GM19025 (cell line): ENCODE measurements at regions not wholly inside any gene's neighbourhood (a gene's known extent, or its start where the extent isn't known, plus 50 kb on each side); places are given as distances from the start of the nearest gene placed in this dataset.

Source experiments
- ATAC-seq: cut with Tn5 transposase; IDR thresholded peaks from one replicate; pipeline ENCODE4 v1.9.1; 2021; ENCODE audit warnings: mild to moderate bottlenecking, low read depth, moderate library complexity; ENCODE audit not compliant: unreplicated experiment

DNA sequence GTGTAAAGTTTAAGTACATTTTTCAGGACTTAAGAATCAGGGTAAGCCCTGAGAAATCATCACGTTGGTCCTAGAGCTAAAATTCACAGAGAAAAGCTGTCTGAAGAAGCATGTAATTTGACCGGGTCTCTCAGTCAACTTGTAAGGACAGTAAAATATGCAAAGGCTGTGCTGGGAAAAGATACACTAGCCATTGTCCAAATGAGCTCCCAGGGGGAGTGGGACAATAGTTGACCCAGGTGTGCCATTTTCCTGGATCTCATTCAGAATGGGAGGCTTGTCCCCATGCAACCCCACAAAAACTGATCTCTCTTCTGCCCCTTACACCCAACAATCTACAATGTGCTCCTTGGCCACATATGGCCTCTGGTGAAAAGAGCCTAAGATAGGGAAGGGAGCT, 437.9 kb downstream of the KLF12 start:
- ATAC-seq, result no peak

DNA sequence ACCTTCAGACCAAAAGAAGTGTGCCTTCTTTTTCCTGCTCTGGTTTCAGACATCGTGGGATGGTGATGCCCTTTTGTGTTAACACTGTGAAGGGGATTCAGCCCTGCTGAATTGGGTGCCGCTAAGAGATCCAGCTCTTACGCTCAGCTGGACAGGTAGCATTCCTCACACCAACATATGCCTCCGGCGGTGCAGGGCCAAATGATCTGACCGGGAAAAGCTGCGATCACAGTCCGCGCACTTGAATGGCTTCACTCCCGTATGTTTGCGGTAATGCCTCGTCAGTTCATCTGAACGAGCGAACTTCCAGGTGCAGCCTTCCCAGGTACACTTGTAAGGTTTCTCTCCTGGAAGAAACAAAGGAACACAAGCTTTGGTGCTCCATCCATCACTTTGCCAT, 438.9 kb downstream of the KLF12 start:
- no peak for ATAC-seq

DNA sequence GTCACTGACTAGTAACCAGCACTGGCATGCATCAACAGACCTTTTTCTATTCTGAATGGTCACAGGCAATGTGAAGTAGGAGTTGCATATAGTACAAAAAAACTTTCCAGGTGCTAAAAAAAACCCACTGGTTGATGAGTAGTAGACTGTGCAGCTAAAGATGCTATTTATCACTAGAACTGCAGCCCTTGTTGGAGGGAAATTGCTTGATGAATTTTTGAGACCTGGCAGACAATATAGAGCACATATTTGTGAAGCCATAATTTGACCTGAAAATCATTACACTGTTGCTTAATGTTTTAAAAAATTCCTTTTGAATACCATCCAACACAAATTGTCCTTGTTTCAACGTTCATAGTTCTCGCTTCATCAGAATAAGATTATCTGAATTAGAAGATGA, 441.0 kb downstream of the KLF12 start:
- no peak for ATAC-seq

DNA sequence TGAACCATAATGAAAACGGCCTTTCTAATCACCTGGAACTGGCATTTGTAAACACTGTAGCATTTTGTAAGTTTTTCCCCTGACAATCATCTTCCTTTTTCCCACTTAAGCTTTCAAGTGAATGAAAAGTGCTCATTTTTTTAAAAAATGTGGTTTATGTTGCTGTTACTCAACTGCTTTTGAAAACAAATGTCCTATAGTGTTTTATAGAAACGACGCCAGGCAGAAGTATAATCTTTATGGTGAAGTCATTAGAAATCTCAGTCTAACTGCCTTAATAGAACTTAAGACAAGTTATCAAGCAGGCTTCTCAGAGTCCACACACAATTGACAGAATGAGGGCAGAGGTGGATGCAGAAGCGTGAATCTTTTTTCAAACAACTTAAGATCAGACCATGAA, 442.3 kb downstream of the KLF12 start:
- ATAC-seq, result no peak

DNA sequence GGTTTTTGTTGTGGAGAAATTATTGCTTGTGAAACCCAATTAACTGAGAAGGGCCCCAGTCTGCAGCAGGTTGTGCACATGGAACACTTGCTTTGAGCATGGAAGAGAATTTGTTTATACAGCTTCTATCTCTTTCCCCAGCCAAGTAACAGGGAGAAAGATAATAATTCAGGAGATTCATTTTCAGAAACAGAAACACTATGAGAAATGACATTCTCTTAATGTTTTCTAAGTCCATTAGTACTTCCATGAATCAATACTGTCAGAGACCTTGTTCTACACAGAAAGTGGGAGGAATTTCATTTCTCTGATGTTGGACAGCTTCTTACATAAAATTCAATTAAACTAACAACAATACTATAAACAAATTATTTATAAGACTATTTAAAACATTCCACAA, 446.3 kb downstream of the KLF12 start:
- no peak for ATAC-seq

DNA sequence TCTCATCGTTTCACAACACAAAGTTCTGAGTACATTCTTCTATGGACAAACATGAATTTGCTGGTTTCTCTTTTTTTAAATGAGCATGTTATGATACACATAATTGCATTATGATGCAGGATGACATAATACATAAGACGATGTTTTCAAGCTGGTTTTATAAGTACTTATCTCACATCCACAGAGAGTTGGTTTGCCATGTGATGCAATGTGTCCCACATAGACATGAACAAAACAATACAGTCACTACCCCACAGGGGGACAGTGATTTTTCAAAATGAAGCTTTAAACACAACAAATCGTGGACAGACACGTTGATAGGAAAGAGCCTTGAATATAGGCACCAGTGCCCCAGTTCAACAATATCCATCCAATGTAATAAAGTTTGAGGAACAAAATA, 447.1 kb downstream of the KLF12 start:
- no peak for ATAC-seq

DNA sequence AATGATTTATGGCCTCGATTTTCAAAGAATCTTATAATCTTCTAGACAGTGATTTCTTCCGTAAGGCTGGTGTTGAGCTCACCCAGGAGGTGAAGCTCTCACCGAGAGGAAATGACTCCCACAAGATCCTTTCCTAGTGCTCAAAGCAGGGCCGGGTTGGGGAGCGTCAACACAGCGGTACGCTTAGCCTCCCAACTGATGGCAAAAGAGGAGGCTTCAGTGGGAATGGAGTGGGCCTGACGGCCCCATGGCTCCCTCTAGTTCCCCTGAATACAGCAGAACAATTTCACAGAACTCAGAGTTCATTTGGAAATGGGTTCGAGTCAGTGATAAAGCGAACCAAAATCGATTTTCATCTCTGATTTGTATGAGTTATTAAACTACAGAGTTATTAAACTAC, 449.5 kb downstream of the KLF12 start:
- no peak for ATAC-seq

DNA sequence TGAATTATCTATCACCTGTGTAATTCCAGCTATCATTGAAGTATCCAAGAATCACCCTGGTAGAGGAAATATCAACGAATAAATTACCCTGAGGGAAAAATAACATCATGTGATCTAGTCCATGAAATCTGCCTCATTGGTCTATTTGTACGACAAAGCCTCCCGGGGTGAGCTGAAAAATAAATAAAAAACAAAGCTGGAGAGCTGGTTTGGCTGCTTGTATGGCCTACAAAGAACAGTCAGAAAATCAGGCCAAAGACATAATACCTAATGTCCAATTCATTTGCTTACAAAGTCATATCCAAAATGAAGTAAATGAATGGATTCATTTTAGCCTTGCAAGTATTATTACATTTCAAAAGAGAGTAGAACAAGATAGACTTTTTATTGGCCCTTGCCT, 449.9 kb downstream of the KLF12 start:
- ATAC-seq, result no peak

DNA sequence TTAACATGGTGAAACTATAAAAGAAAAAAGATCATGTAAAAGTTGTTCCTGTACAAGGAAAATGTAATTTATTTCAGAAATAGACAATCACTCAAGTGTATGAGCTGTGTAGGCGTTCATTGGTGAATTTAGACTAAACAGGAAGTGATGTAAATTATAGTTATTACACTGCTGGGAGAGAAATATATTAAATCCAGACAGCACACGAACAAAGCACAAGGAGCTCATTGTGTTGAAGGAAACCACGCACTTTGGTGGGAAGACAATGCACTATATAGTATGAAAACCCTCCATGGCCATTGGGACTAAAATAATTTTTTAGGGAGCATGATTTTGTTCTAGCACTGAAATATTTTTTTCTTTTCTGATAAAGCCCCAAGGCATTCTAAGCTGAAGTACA, 450.5 kb downstream of the KLF12 start:
- no peak for ATAC-seq

DNA sequence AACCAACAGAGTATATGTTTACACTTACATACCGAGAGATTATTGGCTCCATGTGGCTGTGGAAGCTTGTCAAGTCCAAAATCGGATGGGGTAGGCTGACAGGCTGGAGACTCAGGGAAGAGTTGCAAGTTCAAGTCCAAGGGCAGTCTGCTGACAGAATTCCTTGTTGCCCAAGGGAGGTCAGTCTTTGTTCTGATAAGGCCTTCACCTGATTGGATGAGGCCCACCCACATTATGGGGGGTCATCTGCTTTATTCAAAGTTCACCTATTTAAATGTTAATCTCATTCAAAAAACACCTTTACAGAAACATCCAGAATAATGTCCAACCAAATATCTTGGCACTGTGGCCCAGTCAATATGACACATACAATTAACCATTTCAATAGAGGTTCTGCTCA, 452.4 kb downstream of the KLF12 start:
- no peak for ATAC-seq

DNA sequence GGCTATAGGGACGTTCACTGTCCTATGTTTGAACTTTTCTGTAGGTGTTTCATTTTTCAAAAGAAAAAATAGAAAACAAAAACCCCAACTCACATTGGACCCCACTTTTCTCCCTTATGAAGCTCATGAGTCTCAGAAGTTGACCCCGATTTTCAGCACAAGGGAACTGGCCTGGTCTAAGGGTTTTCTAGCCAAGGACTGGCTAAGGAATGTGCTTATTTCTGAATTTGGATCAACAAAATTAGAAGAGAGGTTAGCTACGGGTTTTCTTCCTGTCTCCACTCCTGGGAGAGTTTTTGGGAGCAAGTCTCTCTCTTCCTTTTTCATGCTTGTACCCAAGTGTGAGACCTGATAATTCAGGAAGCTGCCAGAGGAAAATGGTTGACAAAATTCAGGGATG, 453.2 kb downstream of the KLF12 start:
- no peak for ATAC-seq

DNA sequence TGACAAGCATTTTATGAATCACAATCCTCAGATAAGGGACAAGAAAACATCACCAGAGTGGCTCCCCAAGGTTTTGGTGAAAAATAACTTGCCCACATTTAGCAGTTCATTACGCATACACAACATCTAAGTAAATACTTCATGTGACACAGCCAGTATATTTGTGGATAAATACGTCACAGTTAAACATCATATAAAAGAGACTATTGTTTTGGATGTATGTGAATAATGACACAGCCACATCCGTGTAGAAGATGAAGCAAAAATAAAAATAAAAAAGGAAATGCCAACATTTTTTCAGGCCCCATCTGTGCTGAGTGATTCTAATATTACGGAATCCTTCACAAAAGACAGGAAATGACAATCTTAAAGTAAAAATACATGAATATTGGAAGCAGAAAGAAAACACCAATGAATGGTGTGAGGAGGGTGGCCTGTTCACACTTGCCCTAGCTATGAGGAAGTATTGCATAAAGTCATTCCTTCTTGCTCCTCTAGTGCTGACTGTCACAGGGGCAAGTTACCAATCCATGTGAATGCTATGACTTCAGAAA, 457.1 kb downstream of the KLF12 start:
- ATAC-seq, result no peak

DNA sequence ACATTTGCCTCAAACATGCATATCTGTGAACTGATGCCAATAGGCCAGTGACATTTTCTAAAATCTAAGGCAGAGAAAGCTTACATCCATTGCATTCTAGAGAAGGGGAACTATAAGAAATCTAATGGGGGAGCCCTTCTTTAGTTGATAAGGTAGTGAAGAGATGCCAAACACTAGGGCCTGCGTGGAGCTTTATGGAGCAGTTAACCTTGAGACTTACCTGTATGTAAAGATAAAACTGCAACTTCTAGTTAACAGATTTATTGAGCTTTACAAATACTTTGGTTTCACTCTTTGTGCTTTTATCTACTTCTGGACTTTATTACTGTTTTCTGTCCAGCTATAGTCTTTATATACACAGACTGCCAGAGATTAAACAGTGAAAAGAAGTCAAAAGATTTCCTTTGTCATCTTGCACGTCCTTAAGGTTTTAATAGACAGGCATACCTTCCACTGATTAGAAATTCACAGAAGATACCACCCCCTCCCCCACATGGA, 457.6 kb downstream of the KLF12 start:
- ATAC-seq, result no peak

DNA sequence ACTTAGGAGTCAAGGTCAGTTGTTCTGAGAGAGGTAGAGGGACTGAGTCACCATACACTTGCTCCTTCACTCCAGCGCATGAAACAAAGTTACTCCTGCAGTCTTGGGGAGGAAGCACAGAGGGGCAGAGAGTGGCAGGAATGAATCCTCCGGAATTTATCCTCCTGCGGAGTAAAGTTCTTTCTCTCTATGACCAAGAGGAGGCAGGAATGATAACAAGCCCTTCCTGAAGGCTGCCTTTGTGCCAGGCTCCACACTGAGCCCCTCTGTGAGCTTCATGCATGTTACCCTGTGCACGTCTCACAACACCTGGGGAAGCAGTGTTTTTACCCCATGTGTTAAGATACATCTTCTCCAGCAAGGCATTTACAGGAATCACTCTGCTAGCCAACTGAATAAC, 458.4 kb downstream of the KLF12 start:
- no peak for ATAC-seq

DNA sequence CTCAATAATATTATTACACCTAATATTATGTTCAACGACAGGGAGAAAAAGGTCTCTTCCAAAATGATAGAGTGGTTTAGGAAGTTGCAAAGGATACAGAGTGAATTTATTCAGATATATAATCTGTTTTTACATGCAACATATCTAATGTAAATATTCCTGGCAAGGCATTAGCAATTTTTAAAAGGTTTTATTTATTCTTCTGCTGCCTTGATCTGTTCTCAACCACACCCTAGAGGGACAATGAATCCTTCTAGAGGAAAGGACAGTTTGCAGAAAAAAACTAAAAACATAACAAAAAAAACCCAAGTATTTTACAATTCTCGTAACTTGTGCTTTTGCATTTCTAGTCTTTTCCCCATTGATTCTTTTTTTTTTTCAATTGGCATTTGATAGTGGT, 459.6 kb downstream of the KLF12 start:
- no peak for ATAC-seq

DNA sequence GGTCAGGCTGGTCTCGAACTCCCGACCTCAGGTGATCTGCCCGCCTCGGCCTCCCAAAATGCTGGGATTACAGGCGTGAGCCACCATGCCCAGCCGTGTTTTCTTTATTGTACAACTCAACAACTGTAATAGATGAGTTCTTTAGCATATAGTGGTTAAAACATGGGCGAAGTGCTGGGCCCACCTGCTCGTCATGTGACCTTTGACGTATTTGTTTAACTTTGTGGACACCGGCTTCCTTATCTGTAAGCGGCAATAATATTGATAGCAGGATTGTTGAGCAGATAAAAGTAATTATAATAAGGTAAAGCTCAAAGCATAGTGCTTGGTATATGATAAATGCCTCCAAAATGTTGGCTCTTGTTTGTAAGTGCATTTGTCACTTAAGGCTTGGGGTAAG, 460.3 kb downstream of the KLF12 start:
- ATAC-seq, result no peak

DNA sequence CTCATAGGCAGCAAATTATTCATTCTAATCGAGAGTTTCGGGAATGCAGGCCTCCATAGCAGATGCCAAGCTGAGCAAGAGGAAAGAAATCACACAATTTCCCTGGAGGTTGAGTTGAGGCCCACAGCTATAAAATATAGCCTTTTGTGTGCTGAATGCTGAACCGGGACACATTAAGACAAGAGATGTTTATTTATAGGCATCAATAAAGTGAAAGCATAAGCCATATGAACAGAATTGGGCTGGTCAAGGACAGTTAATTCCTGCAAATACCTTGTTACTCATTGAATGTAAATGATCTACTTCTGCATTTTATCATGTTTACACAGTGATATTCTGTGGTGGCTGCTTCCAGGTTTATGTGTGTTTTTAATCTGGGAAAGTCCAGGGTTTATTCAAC, 461.7 kb downstream of the KLF12 start:
- no peak for ATAC-seq

DNA sequence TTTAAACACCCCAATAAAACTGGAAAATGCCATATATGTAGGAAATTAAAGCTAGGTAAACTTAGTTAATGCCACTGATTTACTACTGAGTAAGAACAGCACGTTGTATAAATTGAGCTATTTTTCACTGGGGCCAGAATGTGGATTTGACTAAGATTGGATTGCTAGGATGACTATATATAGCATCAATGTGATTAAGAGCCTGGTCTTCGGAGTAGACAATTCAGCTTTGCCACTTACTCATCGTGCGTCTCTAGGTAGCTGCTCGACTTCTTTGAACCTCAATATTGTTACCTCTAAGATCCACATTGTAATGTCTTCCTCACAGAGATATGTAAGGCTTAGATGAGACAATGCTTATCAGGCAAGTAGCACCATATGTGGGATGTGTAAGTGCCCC, 462.5 kb downstream of the KLF12 start:
- no peak for ATAC-seq

DNA sequence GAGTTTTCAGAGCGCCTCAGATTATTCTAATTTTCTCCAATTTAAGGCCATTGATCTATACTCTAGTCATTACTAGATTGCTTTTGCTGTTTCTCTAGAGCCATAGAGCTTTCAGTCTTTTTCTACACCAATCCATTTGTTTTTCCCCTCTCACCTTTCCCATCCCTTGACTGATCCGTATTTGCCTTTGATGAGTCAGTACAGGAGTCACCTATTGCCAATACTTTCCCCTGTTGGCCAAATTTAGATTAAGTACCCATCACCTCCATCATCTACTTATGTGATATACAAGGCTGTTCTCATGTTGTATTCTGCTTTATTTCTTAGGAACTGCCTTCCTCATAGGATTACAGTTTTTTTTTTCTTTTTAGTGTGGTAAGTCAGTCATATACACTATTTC, 463.2 kb downstream of the KLF12 start:
- ATAC-seq, result no peak

DNA sequence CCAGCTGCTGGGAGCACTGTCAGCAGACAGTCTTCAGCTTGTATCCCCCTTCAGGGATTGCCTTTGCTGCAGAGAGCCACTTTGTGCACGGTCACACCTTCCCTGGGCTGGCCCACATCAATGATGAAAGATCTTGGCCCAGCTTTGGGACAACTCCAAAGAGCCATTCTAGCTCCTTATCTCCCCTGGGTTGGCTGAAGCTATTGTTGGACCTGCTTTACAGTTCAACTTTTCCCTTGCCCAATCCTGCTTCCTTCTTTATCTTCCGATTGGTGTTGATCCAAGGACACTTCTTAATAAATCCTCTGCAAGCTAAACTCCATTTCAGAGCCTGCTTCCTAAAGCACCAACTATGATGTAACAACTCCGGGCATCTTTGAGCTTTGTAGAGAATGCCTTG, 466.4 kb downstream of the KLF12 start:
- ATAC-seq, result no peak

DNA sequence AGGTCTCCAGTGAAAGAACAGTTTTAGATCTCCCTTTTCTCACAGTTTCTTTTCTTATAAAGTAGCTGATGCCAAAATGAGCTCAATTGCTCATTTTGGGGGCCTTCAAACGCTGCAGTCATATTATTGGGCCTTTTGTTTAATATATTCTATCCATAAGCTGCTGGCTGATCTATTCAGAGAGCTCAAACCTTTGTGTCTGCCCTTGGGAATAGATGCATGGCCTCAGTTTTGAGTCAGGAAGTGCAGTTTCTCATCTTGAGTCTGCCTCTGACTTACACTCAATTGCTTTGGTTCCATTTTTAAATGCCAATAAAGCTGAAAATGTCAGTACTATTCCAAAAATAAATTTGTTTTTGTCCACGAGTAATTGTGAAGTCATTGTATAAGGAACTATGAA, 468.9 kb downstream of the KLF12 start:
- no peak for ATAC-seq

DNA sequence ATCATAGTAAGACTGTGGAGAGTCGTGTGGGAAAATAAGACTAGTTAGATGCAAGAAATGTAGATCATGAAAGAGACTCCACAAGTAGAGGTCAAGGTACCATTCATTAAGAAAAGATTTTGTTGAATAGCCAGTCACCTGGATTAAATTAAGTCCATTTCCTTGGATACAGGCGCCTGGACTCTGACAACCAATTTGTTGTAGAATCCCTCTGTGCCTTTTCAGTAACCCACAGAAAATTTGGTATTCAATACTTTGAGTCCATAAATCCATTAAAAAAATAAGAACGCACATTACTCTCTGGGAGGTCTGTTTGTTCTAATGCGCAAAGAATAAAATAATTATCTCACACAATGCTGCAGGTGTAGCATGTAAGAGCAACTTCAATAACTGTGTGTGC, 469.4 kb downstream of the KLF12 start:
- ATAC-seq, result no peak

DNA sequence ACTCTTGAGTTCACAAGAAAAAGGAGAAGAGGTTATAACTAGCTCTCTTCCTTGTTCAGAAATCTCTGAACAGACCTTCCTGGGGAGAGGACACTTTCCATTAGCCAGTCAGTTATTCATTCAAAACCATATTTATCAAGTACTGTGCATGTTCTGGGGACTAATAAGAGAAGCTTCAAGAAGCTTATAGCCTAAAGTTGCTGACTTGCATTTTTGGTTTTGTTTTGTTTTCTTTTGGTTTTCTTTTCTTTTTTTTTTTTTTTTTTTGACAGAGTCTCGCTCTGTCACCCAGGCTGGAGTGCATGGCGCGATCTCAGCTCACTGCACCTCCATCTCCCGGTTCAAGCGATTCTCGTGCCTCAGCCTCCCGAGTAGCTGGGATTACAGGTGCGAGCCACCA, 471.4 kb downstream of the KLF12 start:
- ATAC-seq, result no peak
